ENCODE measurements at regions not wholly inside any gene's neighbourhood (a gene's known extent, or its start where the extent isn't known, plus 50 kb on each side); places are given as distances from the start of the nearest gene placed in this dataset.

- H3K27me3 ChIP-seq (ENCODE audit: control insufficient read depth in 3 of 3, insufficient read depth in 3 of 3, low read length in 2 of 3), result no peaks in the 10 kb centered on the region
- H3K4me3 ChIP-seq, result no peak overlapping the region
- no peaks in the 10 kb centered on the region for H3K36me3 ChIP-seq (ENCODE audit: control insufficient read depth in 4 of 4, insufficient read depth in 4 of 4, low read length in 4 of 4)
- no peak for TF ChIP-seq CTCF (IDR thresholded peaks at IDR 0.05; ENCODE audit: control extremely low read depth, extremely low read depth)
- H3K27ac ChIP-seq (ENCODE audit: low read depth in 1 of 2, low read length in 1 of 2), result no peak overlapping the region
- no peak overlapping the region for H3K9ac ChIP-seq (ENCODE audit: insufficient read depth in 1 of 2, low read length in 2 of 2)
- no peaks in the 10 kb centered on the region for H3K4me1 ChIP-seq (ENCODE audit: control insufficient read depth in 5 of 5, insufficient read depth in 5 of 5, low read length in 5 of 5)
- DNase-seq (no peak), ATAC-seq (ENCODE audit: insufficient read depth, low FRiP score) (no peak)
- H3K9me3 ChIP-seq (ENCODE audit: control insufficient read depth in 4 of 4, insufficient read depth in 3 of 4, low read length in 3 of 4), result peaks cover 0 to 2% (median 0%) of the 10 kb centered on the region in 4 donors
- WGBS, 2 donors, result 82 to 89% methylated on average over 10 of the region's 10 CpGs
Measured at GRCh38 chr14:65850429-65851135, 438.1 kb downstream of the FUT8 start.

- DNase-seq (no peak), ATAC-seq (ENCODE audit: insufficient read depth, low FRiP score) (no peak)
- 37 to 41% methylated on average over 2 of the region's 2 CpGs for WGBS, 2 donors
- no peak overlapping the region for H3K9ac ChIP-seq (ENCODE audit: insufficient read depth in 1 of 2, low read length in 2 of 2)
- H3K4me1 ChIP-seq (ENCODE audit: control insufficient read depth in 5 of 5, insufficient read depth in 5 of 5, low read length in 5 of 5), result no peaks in the 10 kb centered on the region
- H3K36me3 ChIP-seq (ENCODE audit: control insufficient read depth in 4 of 4, insufficient read depth in 4 of 4, low read length in 4 of 4), result no peaks in the 10 kb centered on the region
- no peak overlapping the region for H3K4me3 ChIP-seq
- H3K27ac ChIP-seq (ENCODE audit: low read depth in 1 of 2, low read length in 1 of 2), result no peak overlapping the region
- H3K9me3 ChIP-seq (ENCODE audit: control insufficient read depth in 4 of 4, insufficient read depth in 3 of 4, low read length in 3 of 4), result peaks cover 0 to 2% (median 0%) of the 10 kb centered on the region in 4 donors
- H3K27me3 ChIP-seq (ENCODE audit: control insufficient read depth in 3 of 3, insufficient read depth in 3 of 3, low read length in 2 of 3), result no peaks in the 10 kb centered on the region
- TF ChIP-seq CTCF (IDR thresholded peaks at IDR 0.05; ENCODE audit: control extremely low read depth, extremely low read depth), result no peak
Measured at GRCh38 chr14:65852689-65853088, 440.2 kb downstream of the FUT8 start.

GRCh38 chr14:65853407-65853955 is 441.0 kb downstream of the FUT8 start:
- H3K9me3 ChIP-seq (ENCODE audit: control insufficient read depth in 4 of 4, insufficient read depth in 3 of 4, low read length in 3 of 4), result peaks cover 0 to 2% (median 0%) of the 10 kb centered on the region in 4 donors
- H3K27me3 ChIP-seq (ENCODE audit: control insufficient read depth in 3 of 3, insufficient read depth in 3 of 3, low read length in 2 of 3), result no peaks in the 10 kb centered on the region
- WGBS, 2 donors, result 89 to 90% methylated on average over 7 of the region's 7 CpGs
- no peak for DNase-seq
- ATAC-seq (ENCODE audit: insufficient read depth, low FRiP score), result no peak
- H3K36me3 ChIP-seq (ENCODE audit: control insufficient read depth in 4 of 4, insufficient read depth in 4 of 4, low read length in 4 of 4), result no peaks in the 10 kb centered on the region
- H3K4me3 ChIP-seq, result no peak overlapping the region
- H3K4me1 ChIP-seq (ENCODE audit: control insufficient read depth in 5 of 5, insufficient read depth in 5 of 5, low read length in 5 of 5), result no peaks in the 10 kb centered on the region
- H3K27ac ChIP-seq (ENCODE audit: low read depth in 1 of 2, low read length in 1 of 2), result no peak overlapping the region
- no peak for TF ChIP-seq CTCF (IDR thresholded peaks at IDR 0.05; ENCODE audit: control extremely low read depth, extremely low read depth)
- no peak overlapping the region for H3K9ac ChIP-seq (ENCODE audit: insufficient read depth in 1 of 2, low read length in 2 of 2)
